ENCODE measurements at regions not wholly inside any gene's neighbourhood (a gene's known extent, or its start where the extent isn't known, plus 50 kb on each side); places are given as distances from the start of the nearest gene placed in this dataset.

DNA sequence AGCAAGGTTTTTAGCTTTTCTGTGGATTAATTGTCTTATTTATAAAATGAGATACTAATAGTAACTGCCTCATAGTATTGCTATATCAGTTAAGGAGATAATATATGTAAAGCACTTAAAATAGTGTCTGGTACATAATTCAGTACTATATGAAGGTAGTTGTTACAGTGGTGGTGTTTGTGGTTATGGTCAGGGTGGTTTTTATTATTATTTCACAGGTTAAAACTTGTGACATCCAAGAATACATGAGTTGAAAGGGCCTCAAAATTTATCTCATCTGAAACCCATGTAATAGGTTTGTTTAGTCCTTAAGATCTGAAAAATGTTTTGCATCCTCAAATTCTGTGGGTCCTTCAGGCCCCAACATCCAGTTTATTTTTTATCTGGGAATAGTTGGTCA is 369.5 kb upstream of the LRATD1 start (continued):
- no peak for TF ChIP-seq NFYB (IDR thresholded peaks at IDR 0.05; ENCODE audit: insufficient read depth, low read depth, low read length)
- no peak for TF ChIP-seq CEBPB (IDR thresholded peaks at IDR 0.05; ENCODE audit: borderline replicate concordance in 1 of 2, low read depth in 2 of 2, low read length in 2 of 2)
- TF ChIP-seq, protein P1, sequence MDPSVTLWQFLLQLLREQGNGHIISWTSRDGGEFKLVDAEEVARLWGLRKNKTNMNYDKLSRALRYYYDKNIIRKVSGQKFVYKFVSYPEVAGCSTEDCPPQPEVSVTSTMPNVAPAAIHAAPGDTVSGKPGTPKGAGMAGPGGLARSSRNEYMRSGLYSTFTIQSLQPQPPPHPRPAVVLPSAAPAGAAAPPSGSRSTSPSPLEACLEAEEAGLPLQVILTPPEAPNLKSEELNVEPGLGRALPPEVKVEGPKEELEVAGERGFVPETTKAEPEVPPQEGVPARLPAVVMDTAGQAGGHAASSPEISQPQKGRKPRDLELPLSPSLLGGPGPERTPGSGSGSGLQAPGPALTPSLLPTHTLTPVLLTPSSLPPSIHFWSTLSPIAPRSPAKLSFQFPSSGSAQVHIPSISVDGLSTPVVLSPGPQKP (IDR thresholded peaks at IDR 0.05; ENCODE audit: low read depth, low read length), result no peak
- TF ChIP-seq HDAC2 (IDR thresholded peaks at IDR 0.05), result no peak
- no peak for TF ChIP-seq RB1 (IDR thresholded peaks at IDR 0.05; ENCODE audit: borderline replicate concordance)
- TF ChIP-seq ESRRA (IDR thresholded peaks at IDR 0.05; ENCODE audit: low read length), result no peak
- TF ChIP-seq BCL11A (IDR thresholded peaks at IDR 0.05; ENCODE audit: low read depth, low read length), result no peak
- TF ChIP-seq STAT1 (conservative IDR thresholded peaks at IDR 0.05), result no peak
- TF ChIP-seq YBX1 (IDR thresholded peaks at IDR 0.05), result no peak
- TF ChIP-seq, protein P2, sequence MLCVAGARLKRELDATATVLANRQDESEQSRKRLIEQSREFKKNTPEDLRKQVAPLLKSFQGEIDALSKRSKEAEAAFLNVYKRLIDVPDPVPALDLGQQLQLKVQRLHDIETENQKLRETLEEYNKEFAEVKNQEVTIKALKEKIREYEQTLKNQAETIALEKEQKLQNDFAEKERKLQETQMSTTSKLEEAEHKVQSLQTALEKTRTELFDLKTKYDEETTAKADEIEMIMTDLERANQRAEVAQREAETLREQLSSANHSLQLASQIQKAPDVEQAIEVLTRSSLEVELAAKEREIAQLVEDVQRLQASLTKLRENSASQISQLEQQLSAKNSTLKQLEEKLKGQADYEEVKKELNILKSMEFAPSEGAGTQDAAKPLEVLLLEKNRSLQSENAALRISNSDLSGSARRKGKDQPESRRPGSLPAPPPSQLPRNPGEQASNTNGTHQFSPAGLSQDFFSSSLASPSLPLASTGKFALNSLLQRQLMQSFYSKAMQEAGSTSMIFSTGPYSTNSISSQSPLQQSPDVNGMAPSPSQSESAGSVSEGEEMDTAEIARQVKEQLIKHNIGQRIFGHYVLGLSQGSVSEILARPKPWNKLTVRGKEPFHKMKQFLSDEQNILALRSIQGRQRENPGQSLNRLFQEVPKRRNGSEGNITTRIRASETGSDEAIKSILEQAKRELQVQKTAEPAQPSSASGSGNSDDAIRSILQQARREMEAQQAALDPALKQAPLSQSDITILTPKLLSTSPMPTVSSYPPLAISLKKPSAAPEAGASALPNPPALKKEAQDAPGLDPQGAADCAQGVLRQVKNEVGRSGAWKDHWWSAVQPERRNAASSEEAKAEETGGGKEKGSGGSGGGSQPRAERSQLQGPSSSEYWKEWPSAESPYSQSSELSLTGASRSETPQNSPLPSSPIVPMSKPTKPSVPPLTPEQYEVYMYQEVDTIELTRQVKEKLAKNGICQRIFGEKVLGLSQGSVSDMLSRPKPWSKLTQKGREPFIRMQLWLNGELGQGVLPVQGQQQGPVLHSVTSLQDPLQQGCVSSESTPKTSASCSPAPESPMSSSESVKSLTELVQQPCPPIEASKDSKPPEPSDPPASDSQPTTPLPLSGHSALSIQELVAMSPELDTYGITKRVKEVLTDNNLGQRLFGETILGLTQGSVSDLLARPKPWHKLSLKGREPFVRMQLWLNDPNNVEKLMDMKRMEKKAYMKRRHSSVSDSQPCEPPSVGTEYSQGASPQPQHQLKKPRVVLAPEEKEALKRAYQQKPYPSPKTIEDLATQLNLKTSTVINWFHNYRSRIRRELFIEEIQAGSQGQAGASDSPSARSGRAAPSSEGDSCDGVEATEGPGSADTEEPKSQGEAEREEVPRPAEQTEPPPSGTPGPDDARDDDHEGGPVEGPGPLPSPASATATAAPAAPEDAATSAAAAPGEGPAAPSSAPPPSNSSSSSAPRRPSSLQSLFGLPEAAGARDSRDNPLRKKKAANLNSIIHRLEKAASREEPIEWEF (IDR thresholded peaks at IDR 0.05; ENCODE audit: insufficient replicate concordance, low read depth, low read length), result no peak
